ENCODE measurements at regions not wholly inside any gene's neighbourhood (a gene's known extent, or its start where the extent isn't known, plus 50 kb on each side); places are given as distances from the start of the nearest gene placed in this dataset.

DNA sequence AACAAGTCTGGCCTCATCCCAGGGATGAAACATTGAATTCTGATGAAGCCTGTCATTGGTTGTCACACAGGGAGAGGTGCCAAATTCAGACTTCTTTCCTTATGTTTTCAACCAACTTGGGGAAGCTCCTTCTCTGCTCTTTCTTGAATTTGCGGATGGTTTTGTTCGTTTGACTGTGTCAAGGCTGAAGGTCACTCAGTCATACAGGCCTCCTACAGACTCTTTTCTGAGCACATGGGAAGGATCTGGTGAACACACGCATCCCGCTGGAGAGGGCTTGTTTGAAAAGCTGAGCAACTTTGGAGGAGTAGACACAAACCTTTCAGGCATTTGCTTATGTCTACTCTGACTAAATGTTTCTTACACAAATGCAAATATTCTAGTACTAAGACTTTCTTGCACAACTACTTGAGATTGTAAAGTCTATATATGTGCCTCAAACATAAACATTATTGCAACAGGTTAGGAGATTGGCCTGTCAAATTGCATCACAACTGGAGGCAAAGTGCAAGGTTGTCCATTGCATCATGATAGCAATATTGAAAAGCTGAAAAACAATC lies 151.5 kb upstream of the NR3C1 start (continued):
- TF ChIP-seq, protein P1, sequence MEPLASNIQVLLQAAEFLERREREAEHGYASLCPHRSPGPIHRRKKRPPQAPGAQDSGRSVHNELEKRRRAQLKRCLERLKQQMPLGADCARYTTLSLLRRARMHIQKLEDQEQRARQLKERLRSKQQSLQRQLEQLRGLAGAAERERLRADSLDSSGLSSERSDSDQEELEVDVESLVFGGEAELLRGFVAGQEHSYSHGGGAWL (CRISPR knock-in tag; IDR thresholded peaks at IDR 0.05): no peak
- TF ChIP-seq ZNF75D (CRISPR knock-in tag; IDR thresholded peaks at IDR 0.05; ENCODE audit: borderline replicate concordance) (no peak), ZNF256 (CRISPR knock-in tag; conservative IDR thresholded peaks at IDR 0.05) (no peak), FOXK1 (CRISPR knock-in tag; IDR thresholded peaks at IDR 0.05; ENCODE audit: borderline replicate concordance, low read depth) (peak; percentile 99), NKX3-1 (CRISPR knock-in tag; IDR thresholded peaks at IDR 0.05) (peak; percentile 88), ZNF547 (CRISPR knock-in tag; IDR thresholded peaks at IDR 0.05) (no peak), ZNF333 (CRISPR knock-in tag; IDR thresholded peaks at IDR 0.05; ENCODE audit: borderline replicate concordance) (no peak), RORA (CRISPR knock-in tag; IDR thresholded peaks at IDR 0.05) (no peak), SOX6 (IDR thresholded peaks at IDR 0.05) (no peak), SOX6 (CRISPR knock-in tag; IDR thresholded peaks at IDR 0.05) (peak; percentile 99), ZFP90 (CRISPR knock-in tag; IDR thresholded peaks at IDR 0.05; ENCODE audit: borderline replicate concordance) (peak; percentile 99), ZNF615 (CRISPR knock-in tag; IDR thresholded peaks at IDR 0.05; ENCODE audit: borderline replicate concordance) (no peak; the same call in 1 of the 2 replicates), NFYB (CRISPR knock-in tag; IDR thresholded peaks at IDR 0.05) (no peak), ZIK1 (CRISPR knock-in tag; IDR thresholded peaks at IDR 0.05; ENCODE audit: borderline replicate concordance, low read depth) (no peak), ZNF577 (CRISPR knock-in tag; IDR thresholded peaks at IDR 0.05; ENCODE audit: borderline replicate concordance, low read depth) (no peak), ZNF232 (CRISPR knock-in tag; IDR thresholded peaks at IDR 0.05; ENCODE audit: borderline replicate concordance) (no peak), ZFP36L1 (CRISPR knock-in tag; IDR thresholded peaks at IDR 0.05) (peak; percentile 85; the same call in 1 of the 2 replicates), HES4 (CRISPR knock-in tag; IDR thresholded peaks at IDR 0.05; ENCODE audit: borderline replicate concordance) (no peak), BRCA1 (CRISPR knock-in tag; IDR thresholded peaks at IDR 0.05) (no peak), ZFP36L2 (CRISPR knock-in tag; IDR thresholded peaks at IDR 0.05) (0 out of 2 replicates have a peak, but pooled peaks have one; percentile 49), MIER3 (CRISPR knock-in tag; IDR thresholded peaks at IDR 0.05; ENCODE audit: borderline replicate concordance) (peak; percentile 95; the same call in 1 of the 2 replicates), SIX1 (CRISPR knock-in tag; IDR thresholded peaks at IDR 0.05; ENCODE audit: borderline replicate concordance) (peak; percentile 77), ZNF543 (CRISPR knock-in tag; IDR thresholded peaks at IDR 0.05) (no peak; the same call in 1 of the 2 replicates), SNRNP70 (IDR thresholded peaks at IDR 0.05; ENCODE audit: low read depth, low read length) (no peak), ETV5 (CRISPR knock-in tag; IDR thresholded peaks at IDR 0.05; ENCODE audit: borderline replicate concordance) (peak; percentile 58; the same call in 1 of the 2 replicates)
- TF ChIP-seq, protein P2, sequence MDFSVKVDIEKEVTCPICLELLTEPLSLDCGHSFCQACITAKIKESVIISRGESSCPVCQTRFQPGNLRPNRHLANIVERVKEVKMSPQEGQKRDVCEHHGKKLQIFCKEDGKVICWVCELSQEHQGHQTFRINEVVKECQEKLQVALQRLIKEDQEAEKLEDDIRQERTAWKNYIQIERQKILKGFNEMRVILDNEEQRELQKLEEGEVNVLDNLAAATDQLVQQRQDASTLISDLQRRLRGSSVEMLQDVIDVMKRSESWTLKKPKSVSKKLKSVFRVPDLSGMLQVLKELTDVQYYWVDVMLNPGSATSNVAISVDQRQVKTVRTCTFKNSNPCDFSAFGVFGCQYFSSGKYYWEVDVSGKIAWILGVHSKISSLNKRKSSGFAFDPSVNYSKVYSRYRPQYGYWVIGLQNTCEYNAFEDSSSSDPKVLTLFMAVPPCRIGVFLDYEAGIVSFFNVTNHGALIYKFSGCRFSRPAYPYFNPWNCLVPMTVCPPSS (IDR thresholded peaks at IDR 0.05): no peak
- TF ChIP-seq, protein P3, sequence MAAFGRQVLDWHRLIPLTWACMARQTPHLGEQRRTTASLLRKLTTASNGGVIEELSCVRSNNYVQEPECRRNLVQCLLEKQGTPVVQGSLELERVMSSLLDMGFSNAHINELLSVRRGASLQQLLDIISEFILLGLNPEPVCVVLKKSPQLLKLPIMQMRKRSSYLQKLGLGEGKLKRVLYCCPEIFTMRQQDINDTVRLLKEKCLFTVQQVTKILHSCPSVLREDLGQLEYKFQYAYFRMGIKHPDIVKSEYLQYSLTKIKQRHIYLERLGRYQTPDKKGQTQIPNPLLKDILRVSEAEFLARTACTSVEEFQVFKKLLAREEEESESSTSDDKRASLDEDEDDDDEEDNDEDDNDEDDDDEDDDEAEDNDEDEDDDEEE (CRISPR knock-in tag; IDR thresholded peaks at IDR 0.05): no peak

Data from HepG2 (cell line).